Iris pigment epithelial cell (primary cell): ENCODE measurements at regions not wholly inside any gene's neighbourhood (a gene's known extent, or its start where the extent isn't known, plus 50 kb on each side); places are given as distances from the start of the nearest gene placed in this dataset.
A peak's percentile ranks its signal among the peaks of the same experiment; 100 is the strongest.

ENCODE experiments used
- DNase-seq: peaks from one replicate; pipeline ENCODE4 v3.0.0-alpha.2; 2011; ENCODE audit warnings: low read depth

GRCh38 chr12:85509081-85509856 is 229.2 kb downstream of the ALX1 start:
- DNase-seq, result no peak

- peak; percentile 11 for DNase-seq
Measured at GRCh38 chr12:85509857-85510256, 229.8 kb downstream of the ALX1 start.

- DNase-seq, result no peak
Measured at GRCh38 chr12:85516039-85516438, 236.0 kb downstream of the ALX1 start.

DNA sequence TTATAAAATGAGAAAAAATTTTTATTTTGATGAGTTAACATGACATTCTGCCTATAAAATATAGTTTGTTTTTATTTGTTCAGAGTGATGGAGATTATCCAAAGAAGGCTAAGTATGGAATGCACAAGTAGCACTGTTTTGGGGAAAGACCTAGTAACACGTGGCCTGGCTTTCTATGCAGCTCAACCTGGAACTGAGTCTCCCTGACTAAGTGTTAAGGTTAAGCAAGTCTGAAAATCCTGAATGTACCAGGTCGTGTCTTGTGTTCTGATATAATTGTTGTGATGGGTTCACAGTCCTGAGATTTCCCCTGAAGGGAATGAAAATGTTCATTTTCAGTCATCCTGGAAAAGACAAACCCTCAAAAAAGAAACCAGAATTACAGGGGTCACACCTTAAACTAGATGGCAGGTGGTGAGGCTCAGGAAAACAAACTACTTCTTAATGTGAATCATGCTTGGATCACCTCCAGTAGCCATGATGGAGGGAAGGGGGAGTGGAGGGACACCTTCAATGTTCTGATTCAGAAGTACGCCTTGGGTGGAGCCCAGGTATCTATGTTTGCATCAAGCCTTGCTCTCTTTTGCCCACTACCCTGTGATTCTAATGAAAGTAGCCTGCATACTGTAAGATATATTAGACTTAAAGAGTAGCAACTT is 236.8 kb downstream of the ALX1 start:
- DNase-seq, result no peak

DNA sequence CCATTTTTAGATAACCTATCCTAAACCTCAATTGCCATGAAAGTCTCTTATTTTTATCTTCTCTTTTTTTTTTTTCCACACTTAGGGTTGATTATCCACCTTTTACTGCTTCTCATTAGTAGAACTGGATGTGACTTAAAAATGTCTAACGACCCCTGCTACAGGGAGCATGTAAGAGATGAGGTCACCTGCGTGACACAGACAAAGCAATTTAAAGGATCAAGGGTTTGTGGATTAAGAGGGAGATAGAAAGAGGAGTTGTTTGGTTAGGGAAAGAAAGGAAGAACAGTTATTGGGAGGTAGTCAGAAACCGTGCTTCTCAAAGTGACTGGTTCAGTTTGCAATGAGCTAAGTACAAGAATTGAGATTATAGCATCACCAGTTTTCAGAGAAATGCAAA is 239.1 kb downstream of the ALX1 start:
- no peak for DNase-seq

GRCh38 chr12:85523197-85523596 is 243.2 kb downstream of the ALX1 start:
- DNase-seq, result no peak

DNA sequence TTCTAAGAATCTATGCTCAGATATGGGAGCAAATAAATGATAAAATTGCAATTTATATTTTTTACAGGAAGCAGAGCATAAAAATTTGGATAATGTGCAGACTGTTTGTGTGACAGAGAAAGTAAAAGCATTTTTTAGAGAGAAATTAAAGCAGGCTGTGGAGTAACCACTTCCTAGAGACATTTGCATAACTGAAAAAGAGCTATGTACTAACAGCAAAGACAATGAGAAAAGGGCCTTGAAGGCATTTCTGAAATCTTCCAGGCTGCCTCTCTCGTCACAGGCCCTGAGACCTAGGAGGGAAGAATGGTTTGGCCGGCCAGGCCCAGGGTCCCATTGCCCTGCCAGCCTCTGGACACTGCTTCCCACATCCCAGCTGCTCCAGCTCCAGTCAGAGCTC is 247.2 kb downstream of the ALX1 start:
- DNase-seq, result no peak

DNA sequence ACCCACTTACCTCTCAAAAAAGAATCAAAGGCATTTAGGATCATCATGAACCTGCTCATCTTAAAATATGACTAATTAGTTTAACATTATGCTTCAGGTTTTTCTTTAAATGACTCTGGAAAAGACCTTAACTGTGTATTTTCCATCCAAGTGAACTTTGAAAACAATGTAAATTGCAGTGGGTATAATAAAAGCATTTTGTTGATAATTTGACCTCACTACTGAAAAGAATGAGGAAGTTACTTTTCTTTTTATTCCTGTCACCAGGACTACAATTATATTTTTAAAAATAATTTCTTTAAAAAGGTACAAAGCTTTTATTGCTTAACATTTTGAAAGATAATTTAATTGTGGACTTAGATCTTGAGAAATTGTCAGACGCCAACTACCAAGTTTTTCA is 249.9 kb downstream of the ALX1 start:
- DNase-seq, result no peak

DNA sequence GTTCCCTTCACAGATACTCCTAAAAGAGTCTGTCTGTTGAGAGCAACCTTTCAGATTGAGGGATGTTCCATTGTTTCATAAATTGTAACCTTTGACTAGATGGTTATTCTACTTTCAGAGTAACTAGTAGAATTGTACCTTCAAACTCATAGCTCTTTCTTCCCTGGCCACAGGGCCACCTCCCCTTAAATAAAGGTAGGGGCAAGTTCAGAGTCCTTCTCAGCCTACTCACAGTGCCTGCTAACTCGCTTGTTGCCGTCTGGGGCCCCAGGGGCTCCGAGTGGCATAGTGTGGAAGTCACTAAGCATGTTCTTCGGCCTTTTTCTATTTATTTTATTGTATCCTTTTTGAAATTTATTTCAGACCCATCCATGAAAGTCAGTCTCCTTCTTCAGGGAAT is 250.4 kb downstream of the ALX1 start:
- no peak for DNase-seq

DNA sequence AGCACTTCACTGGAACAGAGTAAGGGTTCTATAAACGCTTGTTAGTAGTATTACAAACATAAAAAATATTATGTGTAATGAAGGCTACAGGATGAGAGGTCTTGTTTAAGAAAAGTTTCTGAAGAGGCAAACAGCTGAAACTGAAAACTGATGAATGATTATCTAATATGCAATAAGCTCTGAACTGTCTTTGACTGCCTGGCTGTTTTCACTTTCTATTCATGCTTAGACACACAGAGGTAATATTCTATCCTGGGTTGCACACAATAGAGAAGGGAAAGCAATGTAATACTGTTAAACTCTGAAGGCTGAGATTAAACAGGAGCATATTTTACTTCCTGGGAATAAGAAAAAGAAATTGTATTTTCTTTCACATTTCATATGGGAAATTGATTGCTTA is 251.3 kb downstream of the ALX1 start:
- no peak for DNase-seq

GRCh38 chr12:85549640-85550039 is 269.6 kb downstream of the ALX1 start:
- DNase-seq, result no peak

GRCh38 chr12:85550924-85551323 is 270.9 kb downstream of the ALX1 start:
- no peak for DNase-seq

DNA sequence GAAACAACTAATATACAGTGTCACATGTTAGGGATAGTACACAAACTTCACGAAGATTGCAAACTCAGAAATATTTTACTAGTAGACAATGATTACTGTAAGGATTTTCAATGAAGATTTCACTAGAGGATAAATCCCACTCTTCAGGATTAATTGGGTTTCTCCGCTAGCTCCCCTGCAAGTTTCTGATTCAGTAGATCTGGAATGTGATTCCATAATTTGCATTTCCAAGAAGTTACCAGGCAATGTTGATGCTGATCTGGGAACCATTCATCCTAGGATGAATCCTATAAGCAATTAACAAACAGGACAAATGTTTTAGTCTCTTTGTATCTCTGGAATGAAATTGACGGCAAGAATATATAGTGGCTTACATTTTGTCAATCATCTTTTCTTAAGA is 272.4 kb downstream of the ALX1 start:
- DNase-seq, result no peak

DNA sequence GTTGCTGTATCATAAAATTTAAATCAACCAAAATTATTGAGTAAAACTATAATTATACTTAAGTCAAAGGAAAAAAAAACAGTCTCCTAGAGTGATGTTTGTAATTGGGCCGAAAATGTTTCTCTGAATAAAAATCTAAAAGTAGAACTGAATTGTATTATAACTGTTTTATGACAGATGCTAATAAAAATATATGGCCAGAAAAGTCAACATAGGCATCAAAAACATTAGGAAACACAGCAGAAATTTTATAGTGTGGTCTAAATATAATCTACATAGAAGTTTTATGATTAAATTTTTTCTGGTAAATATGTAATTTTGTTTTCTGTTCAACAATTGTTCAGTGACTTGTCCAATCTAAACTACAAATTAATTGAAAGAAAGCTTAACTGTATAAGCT is 277.8 kb downstream of the ALX1 start:
- DNase-seq, result no peak

DNA sequence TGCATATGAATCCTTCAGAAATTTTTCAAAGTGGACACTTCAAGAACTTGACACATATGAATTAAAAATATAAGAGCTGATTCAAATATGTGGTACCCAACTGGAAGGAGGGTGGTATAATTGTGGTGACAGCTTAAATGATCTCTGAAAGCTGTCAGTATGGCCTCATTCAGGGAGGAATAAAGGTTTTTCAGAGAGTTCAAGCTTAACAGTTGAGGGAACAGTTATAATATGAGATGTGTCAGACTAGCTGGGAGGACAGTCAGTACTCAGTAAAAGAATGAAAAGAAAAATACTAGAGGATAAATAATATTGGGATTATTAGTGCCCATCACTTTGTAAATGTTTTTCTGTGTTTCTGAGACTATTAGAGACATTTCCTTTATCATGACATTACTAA is 277.5 kb downstream of the RASSF9 start:
- DNase-seq, result no peak

DNA sequence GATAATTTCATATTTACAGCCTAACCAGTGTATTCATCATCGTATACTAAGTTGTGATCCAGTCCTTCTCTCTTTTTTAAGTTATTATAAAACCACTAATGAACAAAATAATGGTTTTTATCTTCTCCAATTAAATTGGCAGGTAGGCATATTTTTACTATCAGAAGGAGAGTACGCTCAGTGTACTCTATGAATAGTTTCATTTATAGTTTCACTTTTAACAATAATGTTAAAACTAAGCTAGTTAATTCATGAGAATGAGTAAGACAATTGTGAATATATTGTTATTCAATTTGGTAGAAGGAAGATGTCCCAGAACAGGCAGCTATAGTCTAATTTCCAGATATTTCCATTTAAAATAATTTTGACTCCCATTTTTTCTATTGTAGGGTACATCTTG is 277.1 kb downstream of the RASSF9 start:
- DNase-seq, result no peak

DNA sequence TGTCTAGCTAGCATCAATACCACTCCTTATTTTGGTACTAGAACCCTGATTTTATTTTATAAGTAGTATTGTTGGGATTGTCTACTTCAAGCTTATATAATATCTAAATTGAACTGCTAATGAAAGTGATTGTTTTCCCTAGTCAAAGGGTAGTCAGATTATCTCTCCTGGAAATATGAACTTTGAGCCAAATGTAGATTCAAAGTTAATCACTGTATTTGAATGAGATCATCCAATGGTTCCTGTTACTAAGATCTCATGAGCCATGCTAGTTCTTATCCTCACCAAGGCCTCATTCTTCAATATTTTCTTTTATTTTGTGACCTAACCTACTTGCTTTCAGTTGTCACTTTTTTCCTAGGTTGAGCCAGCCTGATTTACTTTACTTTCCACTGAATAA is 276.7 kb downstream of the RASSF9 start:
- DNase-seq, result no peak

DNA sequence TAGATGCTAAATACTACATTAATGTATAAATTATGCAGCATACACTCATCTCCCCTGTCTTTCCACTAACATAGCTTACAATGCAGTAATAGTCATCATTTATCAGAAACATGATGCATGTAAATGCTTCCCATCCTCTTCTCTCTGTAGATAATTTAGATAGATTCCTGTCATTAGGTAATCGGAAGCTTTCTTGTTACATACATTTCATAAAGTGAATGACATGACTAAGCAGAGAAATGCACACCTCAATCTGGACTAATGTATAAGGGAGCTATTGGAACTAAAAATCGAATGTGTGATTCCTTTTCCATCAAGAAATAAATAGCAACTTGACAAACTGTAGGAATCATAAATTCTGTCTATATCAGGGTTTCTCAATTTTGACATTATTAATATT is 273.4 kb downstream of the RASSF9 start:
- no peak for DNase-seq

- DNase-seq, result no peak
Measured at GRCh38 chr12:85564786-85565185, 271.4 kb downstream of the RASSF9 start.

GRCh38 chr12:85568395-85569103 is 267.7 kb downstream of the RASSF9 start:
- no peak for DNase-seq

DNA sequence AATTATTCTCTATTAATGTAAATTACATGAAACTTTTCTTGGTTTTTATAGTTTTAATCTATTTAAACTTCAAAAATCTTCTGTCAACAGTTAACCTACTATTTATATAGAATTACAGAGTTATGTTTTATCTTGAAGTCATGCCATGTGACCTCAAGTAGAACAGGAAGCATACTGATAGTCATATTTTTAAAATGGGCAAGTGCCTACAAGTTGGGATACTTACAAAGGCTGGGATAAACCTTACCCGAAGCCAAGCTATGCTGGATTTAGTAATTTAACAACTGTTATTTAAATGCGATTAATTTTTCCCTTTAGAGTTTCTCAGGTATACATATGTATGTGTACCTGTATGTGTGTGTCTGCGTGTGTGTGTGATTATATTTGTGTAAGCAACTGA is 266.9 kb downstream of the RASSF9 start:
- DNase-seq, result no peak

GRCh38 chr12:85572956-85573355 is 263.3 kb downstream of the RASSF9 start:
- peak; percentile 22 for DNase-seq

DNA sequence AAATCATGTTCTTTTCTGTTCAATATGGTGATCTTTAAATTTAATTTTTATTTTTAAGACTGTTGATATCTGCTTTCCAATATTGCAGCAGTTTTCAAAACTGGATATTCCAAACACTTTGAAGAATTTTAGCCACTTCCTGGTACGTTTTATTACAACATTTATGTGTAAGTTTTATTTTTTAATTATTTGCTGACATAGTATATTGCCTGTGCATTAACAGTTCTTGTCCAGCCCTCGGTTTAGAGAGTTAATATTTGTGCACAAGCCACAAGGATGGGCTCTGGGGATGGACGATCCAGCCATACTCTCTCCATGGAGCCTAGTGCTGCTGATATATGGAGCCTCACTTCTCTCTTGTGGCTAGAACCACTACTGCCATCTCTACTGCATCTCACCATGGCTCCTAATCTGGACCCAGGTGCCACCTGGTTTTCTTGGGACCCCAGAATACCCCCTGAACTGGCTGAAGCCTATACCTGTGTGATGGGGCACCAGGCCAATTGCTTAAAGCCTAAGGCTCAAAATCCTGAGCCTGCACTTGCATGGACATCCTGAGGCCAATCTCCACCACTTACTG is 262.5 kb downstream of the RASSF9 start:
- no peak for DNase-seq
